Nephron progenitor cell (in vitro differentiated cells): ENCODE measurements at regions not wholly inside any gene's neighbourhood (a gene's known extent, or its start where the extent isn't known, plus 50 kb on each side); places are given as distances from the start of the nearest gene placed in this dataset.

Source experiments
- DNase-seq: peaks from one replicate; pipeline ENCODE4 v3.0.0; 2021
- H3K27ac Mint-ChIP-seq: 2 replicates; pipeline ENCODE4 v1.8.0; 2021; ENCODE audit warnings: mild to moderate bottlenecking, moderate library complexity, mixed read lengths
- H3K27me3 Mint-ChIP-seq: 2 replicates; pipeline ENCODE4 v1.8.0; 2021; ENCODE audit warnings: mild to moderate bottlenecking, low read depth, mixed read lengths; ENCODE audit not compliant: poor library complexity
- H3K36me3 Mint-ChIP-seq: 2 replicates; pipeline ENCODE4 v1.8.0; 2021; ENCODE audit warnings: low read depth, mixed read lengths
- H3K4me1 Mint-ChIP-seq: 2 replicates; pipeline ENCODE4 v1.8.0; 2021; ENCODE audit warnings: mixed read lengths
- H3K4me3 Mint-ChIP-seq: 2 replicates; pipeline ENCODE4 v1.8.0; 2021; ENCODE audit warnings: mild to moderate bottlenecking, moderate library complexity, mixed read lengths
- H3K9me3 Mint-ChIP-seq: 2 replicates; pipeline ENCODE4 v1.8.0; 2021; ENCODE audit warnings: mild to moderate bottlenecking, moderate library complexity, mixed read lengths
- TF ChIP-seq, protein P1 (sequence below): fragments of 200-600 bp; sonication (generic); IDR thresholded peaks from 2 replicates; pipeline ENCODE4 v1.5.0; 2021; ENCODE audit warnings: antibody characterized with exemption

DNA sequence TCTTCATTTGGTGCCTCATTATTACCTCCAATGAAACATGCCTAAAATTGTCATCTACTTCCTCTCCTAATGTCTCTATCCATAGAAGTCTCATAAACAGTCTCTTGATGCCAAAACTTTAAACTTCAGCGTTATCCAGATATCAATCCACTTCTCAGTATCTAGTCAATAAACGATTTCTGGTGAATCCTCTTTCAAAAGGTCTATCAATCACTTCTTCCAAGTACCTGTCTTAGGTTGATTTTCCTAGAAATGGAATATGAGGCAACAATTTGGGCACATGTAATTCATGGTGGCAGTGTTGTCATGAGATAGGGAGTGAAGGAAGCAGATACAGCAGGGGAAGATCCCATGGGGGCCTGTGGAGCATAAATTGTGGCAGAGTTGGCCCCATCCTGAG lies 348.5 kb upstream of the POU1F1 start:
- Mint-ChIP-seq H3K27me3 (no peaks in the 10 kb centered on the region), H3K4me1 (no peaks in the 10 kb centered on the region), H3K9me3 (peaks cover 15% of the 10 kb centered on the region), H3K4me3 (no peak overlapping the region), H3K27ac (no peak overlapping the region), H3K36me3 (no peaks in the 10 kb centered on the region)
- TF ChIP-seq, protein P1, sequence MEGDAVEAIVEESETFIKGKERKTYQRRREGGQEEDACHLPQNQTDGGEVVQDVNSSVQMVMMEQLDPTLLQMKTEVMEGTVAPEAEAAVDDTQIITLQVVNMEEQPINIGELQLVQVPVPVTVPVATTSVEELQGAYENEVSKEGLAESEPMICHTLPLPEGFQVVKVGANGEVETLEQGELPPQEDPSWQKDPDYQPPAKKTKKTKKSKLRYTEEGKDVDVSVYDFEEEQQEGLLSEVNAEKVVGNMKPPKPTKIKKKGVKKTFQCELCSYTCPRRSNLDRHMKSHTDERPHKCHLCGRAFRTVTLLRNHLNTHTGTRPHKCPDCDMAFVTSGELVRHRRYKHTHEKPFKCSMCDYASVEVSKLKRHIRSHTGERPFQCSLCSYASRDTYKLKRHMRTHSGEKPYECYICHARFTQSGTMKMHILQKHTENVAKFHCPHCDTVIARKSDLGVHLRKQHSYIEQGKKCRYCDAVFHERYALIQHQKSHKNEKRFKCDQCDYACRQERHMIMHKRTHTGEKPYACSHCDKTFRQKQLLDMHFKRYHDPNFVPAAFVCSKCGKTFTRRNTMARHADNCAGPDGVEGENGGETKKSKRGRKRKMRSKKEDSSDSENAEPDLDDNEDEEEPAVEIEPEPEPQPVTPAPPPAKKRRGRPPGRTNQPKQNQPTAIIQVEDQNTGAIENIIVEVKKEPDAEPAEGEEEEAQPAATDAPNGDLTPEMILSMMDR: no peak
- DNase-seq: no peak

DNA sequence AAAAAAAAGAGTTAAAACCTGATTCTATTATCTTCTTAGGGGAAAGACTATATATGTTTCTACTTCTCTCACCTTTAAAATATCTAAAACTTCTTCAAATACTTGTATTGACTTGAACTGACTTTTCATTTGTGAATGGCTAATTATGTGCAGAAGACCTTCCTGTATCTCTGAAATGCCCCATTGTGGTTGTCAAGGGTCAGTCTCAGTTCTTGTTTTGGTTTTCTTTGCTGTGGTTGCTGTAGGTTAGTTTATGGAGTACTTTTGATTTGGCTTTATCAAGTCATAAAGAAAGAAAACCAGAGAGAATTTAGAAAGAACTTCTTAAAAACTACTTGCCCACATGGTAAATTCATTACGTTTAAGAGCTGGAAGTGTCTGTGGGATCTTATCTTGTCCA lies 345.3 kb upstream of the POU1F1 start:
- no peak for DNase-seq
- Mint-ChIP-seq H3K4me3 (no peak overlapping the region), H3K36me3 (no peaks in the 10 kb centered on the region), H3K27me3 (peaks cover 4% of the 10 kb centered on the region), H3K4me1 (no peaks in the 10 kb centered on the region), H3K9me3 (no peaks in the 10 kb centered on the region), H3K27ac (no peak overlapping the region)
- TF ChIP-seq, protein P1: no peak

DNA sequence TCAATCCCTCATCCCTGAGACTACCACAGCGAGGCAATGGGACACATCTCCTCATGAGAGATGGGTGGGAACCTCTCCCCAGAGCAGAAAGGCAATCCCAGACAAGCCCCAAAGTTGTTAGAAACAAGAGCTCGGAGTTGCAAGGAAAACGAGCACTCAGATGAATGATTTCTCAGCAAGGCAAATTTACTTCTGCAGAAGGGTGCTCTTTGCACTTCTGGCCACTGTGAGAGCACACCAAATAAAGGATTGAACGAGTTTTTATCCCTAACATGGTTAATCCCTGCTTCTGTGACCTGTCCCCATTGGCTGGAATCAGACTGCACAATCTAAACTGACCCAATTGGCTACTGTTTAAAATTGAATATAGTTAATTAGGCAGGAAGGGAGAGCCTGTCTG lies 339.1 kb upstream of the POU1F1 start:
- Mint-ChIP-seq H3K27me3 (peaks cover 4% of the 10 kb centered on the region), H3K36me3 (no peaks in the 10 kb centered on the region), H3K27ac (no peak overlapping the region), H3K9me3 (peaks cover 23% of the 10 kb centered on the region), H3K4me1 (no peaks in the 10 kb centered on the region), H3K4me3 (no peak overlapping the region)
- TF ChIP-seq, protein P1: no peak
- DNase-seq: no peak

DNA sequence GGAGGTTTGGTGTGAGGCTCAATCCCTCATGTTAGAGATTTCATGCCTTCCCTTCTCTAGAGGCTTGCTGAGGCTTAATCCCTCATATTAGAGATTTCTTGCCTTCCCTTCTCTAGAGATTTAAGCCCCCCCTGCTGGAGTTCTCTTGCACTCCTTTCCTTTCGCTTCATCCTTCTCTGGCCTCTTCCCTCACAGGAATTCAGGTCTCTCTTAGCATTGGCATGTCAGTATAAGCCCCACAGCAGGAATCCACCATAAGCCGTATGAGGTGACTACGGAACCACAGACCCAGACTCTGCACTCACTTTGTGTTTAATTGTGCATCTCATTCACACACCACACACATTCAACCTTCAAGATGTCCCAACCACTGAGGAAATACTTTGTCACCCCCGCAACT lies 338.6 kb upstream of the POU1F1 start:
- H3K27ac Mint-ChIP-seq: no peak overlapping the region
- TF ChIP-seq, protein P1: no peak
- H3K4me1 Mint-ChIP-seq: no peaks in the 10 kb centered on the region
- H3K4me3 Mint-ChIP-seq: no peak overlapping the region
- H3K9me3 Mint-ChIP-seq: peaks cover 23% of the 10 kb centered on the region
- peaks cover 4% of the 10 kb centered on the region for H3K27me3 Mint-ChIP-seq
- H3K36me3 Mint-ChIP-seq: no peaks in the 10 kb centered on the region
- DNase-seq: no peak

DNA sequence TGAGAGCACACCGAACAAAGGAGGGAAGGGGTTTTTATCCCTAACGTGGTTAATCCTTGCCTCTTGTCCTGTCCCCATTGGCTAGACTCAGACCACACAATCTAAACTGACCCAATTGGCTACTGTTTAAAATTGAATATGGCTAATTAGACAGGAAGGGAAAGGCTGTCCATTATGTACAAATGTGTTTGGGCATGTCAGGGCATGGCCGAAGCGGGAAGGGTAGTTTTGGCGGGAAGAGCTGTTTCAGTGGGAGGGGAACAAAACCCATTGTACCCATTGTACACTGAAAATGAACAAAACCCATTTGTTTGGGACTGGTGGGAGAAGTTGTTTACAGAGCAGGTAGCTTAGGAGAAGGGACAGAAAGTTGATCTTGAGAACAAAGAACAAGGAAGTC lies 330.9 kb upstream of the POU1F1 start:
- Mint-ChIP-seq H3K27me3 (peaks cover 3% of the 10 kb centered on the region), H3K4me3 (no peak overlapping the region), H3K9me3 (peaks cover 19% of the 10 kb centered on the region), H3K36me3 (no peaks in the 10 kb centered on the region), H3K4me1 (no peaks in the 10 kb centered on the region), H3K27ac (no peak overlapping the region)
- DNase-seq: no peak
- TF ChIP-seq, protein P1: no peak

DNA sequence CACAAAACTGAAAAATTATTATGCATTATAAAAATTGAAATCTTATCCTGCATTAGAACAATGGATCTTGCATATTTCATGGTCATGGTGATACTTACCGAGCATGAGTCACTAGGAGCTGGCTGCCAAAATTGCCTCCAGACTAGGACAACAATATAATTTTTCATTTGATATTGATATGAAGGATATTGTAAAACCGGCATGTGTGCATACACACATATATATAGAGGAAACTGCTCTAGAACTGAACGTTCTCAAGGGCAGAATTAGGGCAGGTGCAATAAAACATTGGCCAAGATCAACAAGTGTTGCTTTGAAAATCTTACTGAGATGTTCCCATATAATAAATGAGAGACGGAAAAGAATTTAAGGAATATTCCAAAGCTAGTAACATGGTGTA lies 319.4 kb upstream of the POU1F1 start:
- H3K4me1 Mint-ChIP-seq: no peaks in the 10 kb centered on the region
- no peak overlapping the region for H3K27ac Mint-ChIP-seq
- H3K9me3 Mint-ChIP-seq: peaks cover 16% of the 10 kb centered on the region
- no peak overlapping the region for H3K4me3 Mint-ChIP-seq
- TF ChIP-seq, protein P1: no peak
- no peaks in the 10 kb centered on the region for H3K36me3 Mint-ChIP-seq
- no peaks in the 10 kb centered on the region for H3K27me3 Mint-ChIP-seq
- no peak for DNase-seq
